ENCODE measurements at regions not wholly inside any gene's neighbourhood (a gene's known extent, or its start where the extent isn't known, plus 50 kb on each side); places are given as distances from the start of the nearest gene placed in this dataset.

- TF ChIP-seq TARDBP (IDR thresholded peaks at IDR 0.05; ENCODE audit: borderline replicate concordance) (no peak), CTCF (IDR thresholded peaks at IDR 0.05 in 2 of 3, conservative IDR thresholded peaks at IDR 0.05 in 1 of 3; ENCODE audit: control insufficient read depth in 2 of 3, extremely low read depth in 1 of 3, insufficient read depth in 1 of 3, low read depth in 3 of 3, low read length in 3 of 3) (peak; percentile 62 to 87 (median 75)), IKZF2 (IDR thresholded peaks at IDR 0.05) (0 out of 4 replicates have a peak, but pooled peaks of 1 of the 2 experiments have one; percentile 26)
Observed at GRCh38 chr14:22391908-22392565, 197.0 kb downstream of the DAD1 start.
